ENCODE measurements at regions not wholly inside any gene's neighbourhood (a gene's known extent, or its start where the extent isn't known, plus 50 kb on each side); places are given as distances from the start of the nearest gene placed in this dataset.

GRCh38 chr13:22287343-22287920 is 616.6 kb downstream of the FGF9 start:
- no peak for DNase-seq (ENCODE audit: low read depth, low spot score)

- no peak for DNase-seq (ENCODE audit: low read depth, low spot score)
These were observed 617.6 kb downstream of the FGF9 start for GRCh38 chr13:22288496-22288895.

- no peak for DNase-seq (ENCODE audit: low read depth, low spot score)
These were observed 618.8 kb downstream of the FGF9 start for GRCh38 chr13:22289711-22290110.

GRCh38 chr13:22298530-22298929 is 627.7 kb downstream of the FGF9 start:
- DNase-seq (ENCODE audit: low read depth, low spot score) = no peak

- no peak for DNase-seq (ENCODE audit: low read depth, low spot score)
These were observed 641.0 kb downstream of the FGF9 start for GRCh38 chr13:22311734-22312404.

- DNase-seq (ENCODE audit: low read depth, low spot score) = no peak
These were observed 641.5 kb downstream of the FGF9 start for GRCh38 chr13:22312405-22312803.

- DNase-seq (ENCODE audit: low read depth, low spot score) = no peak
These were observed 645.7 kb downstream of the FGF9 start for GRCh38 chr13:22316494-22317025.

- no peak for DNase-seq (ENCODE audit: low read depth, low spot score)
These were observed 650.1 kb downstream of the FGF9 start for GRCh38 chr13:22320991-22321390.

- no peak for DNase-seq (ENCODE audit: low read depth, low spot score)
These were observed 654.9 kb downstream of the FGF9 start for GRCh38 chr13:22325761-22326160.

- DNase-seq (ENCODE audit: low read depth, low spot score) = no peak
These were observed 661.5 kb downstream of the FGF9 start for GRCh38 chr13:22332416-22332815.

GRCh38 chr13:22336460-22336859 is 665.6 kb downstream of the FGF9 start:
- DNase-seq (ENCODE audit: low read depth, low spot score) = no peak

GRCh38 chr13:22357132-22357531 is 686.3 kb downstream of the FGF9 start:
- DNase-seq (ENCODE audit: low read depth, low spot score) = no peak

GRCh38 chr13:22369090-22369489 is 698.2 kb downstream of the FGF9 start:
- DNase-seq (ENCODE audit: low read depth, low spot score) = no peak

- no peak for DNase-seq (ENCODE audit: low read depth, low spot score)
These were observed 699.0 kb downstream of the FGF9 start for GRCh38 chr13:22369840-22370239.

- no peak for DNase-seq (ENCODE audit: low read depth, low spot score)
These were observed 701.4 kb downstream of the FGF9 start for GRCh38 chr13:22372261-22372660.

- no peak for DNase-seq (ENCODE audit: low read depth, low spot score)
These were observed 704.3 kb downstream of the FGF9 start for GRCh38 chr13:22375151-22375550.

- no peak for DNase-seq (ENCODE audit: low read depth, low spot score)
These were observed 717.0 kb downstream of the FGF9 start for GRCh38 chr13:22387899-22388298.

- no peak for DNase-seq (ENCODE audit: low read depth, low spot score)
These were observed 729.0 kb downstream of the FGF9 start for GRCh38 chr13:22399801-22400420.

- DNase-seq (ENCODE audit: low read depth, low spot score) = no peak
These were observed 731.8 kb downstream of the FGF9 start for GRCh38 chr13:22402682-22403081.

- no peak for DNase-seq (ENCODE audit: low read depth, low spot score)
These were observed 732.3 kb downstream of the FGF9 start for GRCh38 chr13:22403144-22403543.

- DNase-seq (ENCODE audit: low read depth, low spot score) = no peak
These were observed 735.0 kb downstream of the FGF9 start for GRCh38 chr13:22405891-22406290.

- no peak for DNase-seq (ENCODE audit: low read depth, low spot score)
These were observed 741.6 kb downstream of the FGF9 start for GRCh38 chr13:22412452-22412851.

- no peak for DNase-seq (ENCODE audit: low read depth, low spot score)
These were observed 751.1 kb downstream of the FGF9 start for GRCh38 chr13:22422023-22422422.
